Natural killer cell (primary cell): ENCODE measurements at regions not wholly inside any gene's neighbourhood (a gene's known extent, or its start where the extent isn't known, plus 50 kb on each side); places are given as distances from the start of the nearest gene placed in this dataset.

ENCODE experiments used
- ATAC-seq, 3 donors: fragments of 150-1000 bp in 2 of 3; fragments of 200-7000 bp in 1 of 3; cut with Tn5 transposase; 1 replicate in 1 of 3; 2 replicates in 2 of 3; pipeline ENCODE4 v1.10.0; 2021; ENCODE audit warnings: mild to moderate bottlenecking in 2 of 3, moderate library complexity in 2 of 3
- DNase-seq, 2 donors: peaks; one replicate each; pipeline versions ENCODE4 v3.0.0 to v3.0.0-alpha.2; 2013 to 2021; ENCODE audit warnings: mixed read lengths in 1 of 2
- H3K27ac ChIP-seq: one replicate; pipeline ENCODE4 v1.5.1; 2013; ENCODE audit warnings: mild to moderate bottlenecking, low read length
- H3K27me3 ChIP-seq: one replicate; pipeline ENCODE4 v1.6.1; 2013; ENCODE audit warnings: low read length; ENCODE audit not compliant: control insufficient read depth, insufficient read depth
- H3K36me3 ChIP-seq: one replicate; pipeline ENCODE4 v1.6.1; 2013; ENCODE audit warnings: low read length; ENCODE audit not compliant: control insufficient read depth, insufficient read depth
- H3K4me1 ChIP-seq: one replicate; pipeline ENCODE4 v1.6.1; 2013; ENCODE audit warnings: low read length; ENCODE audit not compliant: control insufficient read depth, insufficient read depth
- H3K4me3 ChIP-seq: one replicate; pipeline ENCODE4 v1.5.1; 2013; ENCODE audit warnings: low read length
- H3K9me3 ChIP-seq: one replicate; pipeline ENCODE4 v1.6.1; 2013; ENCODE audit warnings: low read length; ENCODE audit not compliant: control insufficient read depth, insufficient read depth
- H3K27ac Mint-ChIP-seq, 2 donors: one replicate each; pipeline ENCODE4 v1.8.0; 2022; ENCODE audit warnings: mild to moderate bottlenecking in 2 of 2, mixed read lengths in 2 of 2, moderate library complexity in 1 of 2
- H3K27me3 Mint-ChIP-seq, 2 donors: one replicate each; pipeline ENCODE4 v1.8.0; 2022; ENCODE audit warnings: low read depth in 2 of 2, mixed read lengths in 2 of 2
- H3K36me3 Mint-ChIP-seq: one replicate; pipeline ENCODE4 v1.8.0; 2022; ENCODE audit warnings: mixed read lengths
- H3K4me1 Mint-ChIP-seq, 2 donors: one replicate each; pipeline ENCODE4 v1.8.0; 2022; ENCODE audit warnings: mixed read lengths in 2 of 2
- H3K4me3 Mint-ChIP-seq: one replicate; pipeline ENCODE4 v1.8.0; 2022; ENCODE audit warnings: mild to moderate bottlenecking, moderate library complexity, mixed read lengths
- H3K9me3 Mint-ChIP-seq, 2 donors: one replicate each; pipeline ENCODE4 v1.8.0; 2022; ENCODE audit warnings: mixed read lengths in 2 of 2
- WGBS: methylation state at CpG from one replicate; pipeline ENCODE4 v1.1.7; 2013; ENCODE audit warnings: missing lambda C conversion rate; ENCODE audit not compliant: insufficient coverage; 5-methylcytosine and 5-hydroxymethylcytosine counted together
- intact Hi-C: fragments of 100-400 bp; cut with micrococcal nuclease; formaldehyde crosslinking; loops from one replicate; pipeline ENCODE4 v1.14.2; 2022
- TF ChIP-seq, protein P1 (sequence below): fragments of 200-600 bp; IDR thresholded peaks from one replicate; pipeline ENCODE4 v1.8.0; 2022; ENCODE audit warnings: antibody characterized with exemption

DNA sequence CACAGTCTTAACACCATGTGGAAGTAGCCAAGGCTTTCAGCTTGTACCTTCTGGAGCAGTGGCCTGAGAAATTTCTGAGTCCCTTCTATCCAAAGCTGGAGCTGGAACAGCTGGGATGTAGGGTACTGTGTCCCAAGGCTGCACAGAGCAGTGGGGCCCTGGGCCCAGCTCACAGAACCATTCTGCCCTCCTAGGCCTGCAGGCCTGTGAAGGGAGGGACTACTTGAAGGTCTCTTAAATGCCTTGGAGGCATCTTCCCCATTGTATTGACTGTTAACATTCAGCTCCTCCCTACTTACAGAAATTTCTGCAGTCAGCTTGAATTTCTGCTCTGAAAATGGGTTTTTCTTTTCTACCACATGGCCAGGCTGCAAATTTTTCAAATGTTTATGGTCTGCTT is 156.5 kb upstream of the MANEA start:
- Mint-ChIP-seq H3K36me3 (no peaks in the 10 kb centered on the region), H3K27ac (no peak overlapping the region), H3K9me3 (peaks cover 5 to 19% of the 10 kb centered on the region in 2 donors), H3K4me3 (no peak overlapping the region), H3K4me1 (no peaks in the 10 kb centered on the region), H3K27me3 (no peaks in the 10 kb centered on the region)
- no peaks in the 10 kb centered on the region for H3K4me1 ChIP-seq
- intact Hi-C loops, result no loop called here
- no peak for ATAC-seq
- H3K36me3 ChIP-seq, result no peaks in the 10 kb centered on the region
- no peak for DNase-seq
- H3K27ac ChIP-seq, result no peak overlapping the region
- no peaks in the 10 kb centered on the region for H3K27me3 ChIP-seq
- TF ChIP-seq, protein P1, sequence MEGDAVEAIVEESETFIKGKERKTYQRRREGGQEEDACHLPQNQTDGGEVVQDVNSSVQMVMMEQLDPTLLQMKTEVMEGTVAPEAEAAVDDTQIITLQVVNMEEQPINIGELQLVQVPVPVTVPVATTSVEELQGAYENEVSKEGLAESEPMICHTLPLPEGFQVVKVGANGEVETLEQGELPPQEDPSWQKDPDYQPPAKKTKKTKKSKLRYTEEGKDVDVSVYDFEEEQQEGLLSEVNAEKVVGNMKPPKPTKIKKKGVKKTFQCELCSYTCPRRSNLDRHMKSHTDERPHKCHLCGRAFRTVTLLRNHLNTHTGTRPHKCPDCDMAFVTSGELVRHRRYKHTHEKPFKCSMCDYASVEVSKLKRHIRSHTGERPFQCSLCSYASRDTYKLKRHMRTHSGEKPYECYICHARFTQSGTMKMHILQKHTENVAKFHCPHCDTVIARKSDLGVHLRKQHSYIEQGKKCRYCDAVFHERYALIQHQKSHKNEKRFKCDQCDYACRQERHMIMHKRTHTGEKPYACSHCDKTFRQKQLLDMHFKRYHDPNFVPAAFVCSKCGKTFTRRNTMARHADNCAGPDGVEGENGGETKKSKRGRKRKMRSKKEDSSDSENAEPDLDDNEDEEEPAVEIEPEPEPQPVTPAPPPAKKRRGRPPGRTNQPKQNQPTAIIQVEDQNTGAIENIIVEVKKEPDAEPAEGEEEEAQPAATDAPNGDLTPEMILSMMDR, result no peak
- peaks cover 9% of the 10 kb centered on the region for H3K9me3 ChIP-seq
- H3K4me3 ChIP-seq, result no peak overlapping the region

DNA sequence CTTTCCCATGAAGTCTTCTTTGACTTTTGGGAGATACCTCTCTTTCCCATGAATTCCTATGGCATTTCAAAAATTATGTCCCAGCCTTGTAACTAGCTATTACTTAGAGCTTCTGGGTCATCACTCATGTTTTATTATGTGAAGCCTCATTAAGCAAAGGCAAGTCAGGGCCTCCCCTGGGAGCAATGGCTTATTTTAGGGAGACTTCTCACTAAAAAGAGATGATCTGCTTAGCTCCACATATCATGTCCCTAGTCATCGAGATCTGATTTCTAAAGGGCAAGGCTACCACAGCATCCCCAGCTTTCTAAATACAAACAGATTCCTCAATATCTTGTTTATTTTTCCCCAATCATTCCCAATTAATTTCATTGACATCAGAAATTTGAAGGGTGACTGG is 154.0 kb upstream of the MANEA start:
- intact Hi-C loops, result no loop called here
- Histone ChIP-seq H3K27me3 (no peaks in the 10 kb centered on the region), H3K4me3 (no peak overlapping the region), H3K9me3 (peaks cover 9% of the 10 kb centered on the region), H3K36me3 (no peaks in the 10 kb centered on the region), H3K4me1 (no peaks in the 10 kb centered on the region), H3K27ac (no peak overlapping the region)
- no peaks in the 10 kb centered on the region for H3K27me3 Mint-ChIP-seq
- no peak for ATAC-seq
- no peak overlapping the region for H3K27ac Mint-ChIP-seq
- no peaks in the 10 kb centered on the region for H3K4me1 Mint-ChIP-seq
- no peak for DNase-seq
- WGBS, result 91% methylated on average over 1 of the region's 1 CpG
- TF ChIP-seq, protein P1, result no peak
- H3K9me3 Mint-ChIP-seq, result peaks cover 5 to 15% of the 10 kb centered on the region in 2 donors
- H3K4me3 Mint-ChIP-seq, result no peak overlapping the region
- H3K36me3 Mint-ChIP-seq, result no peaks in the 10 kb centered on the region

DNA sequence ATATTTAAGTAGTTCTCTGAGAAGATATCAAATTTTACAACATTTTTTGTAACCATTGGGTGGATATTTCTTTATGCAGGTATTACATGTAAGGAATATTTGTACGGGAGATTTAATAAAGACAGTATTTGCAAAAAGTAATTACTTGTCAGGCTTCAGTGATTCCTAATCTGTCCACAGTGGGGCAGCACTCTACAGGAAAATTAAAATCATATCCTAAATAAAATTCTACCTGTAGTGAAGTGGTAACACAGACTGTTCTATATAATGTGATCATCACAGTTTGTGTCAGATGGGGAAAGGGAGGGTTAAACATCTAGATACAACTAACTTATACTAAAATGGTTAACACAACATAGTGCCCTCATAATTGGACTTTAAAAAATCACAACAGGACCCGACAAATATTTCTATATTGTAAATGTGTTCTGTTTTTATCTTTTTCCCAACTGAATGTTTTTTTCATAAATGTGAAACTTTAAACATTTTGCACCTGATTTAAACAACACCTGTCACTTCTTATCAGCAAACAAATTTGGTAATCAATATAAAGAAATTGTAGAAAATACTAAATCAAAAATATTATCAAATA is 145.6 kb upstream of the MANEA start:
- ATAC-seq, result no peak
- Histone ChIP-seq H3K4me3 (no peak overlapping the region), H3K9me3 (no peaks in the 10 kb centered on the region), H3K27ac (no peak overlapping the region), H3K4me1 (no peaks in the 10 kb centered on the region), H3K27me3 (no peaks in the 10 kb centered on the region), H3K36me3 (no peaks in the 10 kb centered on the region)
- Mint-ChIP-seq H3K27ac (no peak overlapping the region), H3K27me3 (no peaks in the 10 kb centered on the region), H3K4me3 (no peak overlapping the region), H3K36me3 (no peaks in the 10 kb centered on the region), H3K4me1 (no peaks in the 10 kb centered on the region), H3K9me3 (peaks cover 0 to 2% of the 10 kb centered on the region in 2 donors)
- TF ChIP-seq, protein P1, result peak; percentile 66
- DNase-seq, result peak in 1 of 2 donors; percentile 48
- WGBS, result 0% methylated on average over 1 of the region's 2 CpGs
- intact Hi-C loops, result no loop called here

DNA sequence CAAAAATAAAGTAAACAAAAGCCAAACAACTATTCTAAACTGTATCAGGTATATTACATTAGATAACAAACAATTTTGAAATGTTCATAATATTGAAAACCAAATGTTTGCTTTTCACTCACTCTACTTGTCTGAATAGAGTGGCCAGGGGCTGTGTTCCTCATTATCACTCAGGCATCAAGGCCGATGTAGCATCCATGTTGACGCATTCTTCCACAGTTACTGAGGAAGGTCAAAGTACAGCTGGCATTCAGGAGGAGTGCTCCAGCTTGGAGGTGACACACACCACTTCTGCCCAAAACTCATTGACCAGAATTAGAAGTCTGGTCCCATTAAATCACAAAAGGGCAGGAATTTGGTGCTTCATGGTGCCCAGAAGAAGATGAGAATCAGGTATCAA is 137.6 kb upstream of the MANEA start:
- Histone ChIP-seq H3K27ac (no peak overlapping the region), H3K9me3 (no peaks in the 10 kb centered on the region), H3K4me3 (no peak overlapping the region), H3K27me3 (no peaks in the 10 kb centered on the region), H3K36me3 (no peaks in the 10 kb centered on the region), H3K4me1 (no peaks in the 10 kb centered on the region)
- 100% methylated on average over 2 of the region's 2 CpGs for WGBS
- no peaks in the 10 kb centered on the region for H3K4me1 Mint-ChIP-seq
- intact Hi-C loops, result no loop called here
- H3K27ac Mint-ChIP-seq, result no peak overlapping the region
- TF ChIP-seq, protein P1, result no peak
- DNase-seq, result no peak
- H3K4me3 Mint-ChIP-seq, result no peak overlapping the region
- no peaks in the 10 kb centered on the region for H3K36me3 Mint-ChIP-seq
- H3K9me3 Mint-ChIP-seq, result no peaks in the 10 kb centered on the region
- ATAC-seq, result no peak
- H3K27me3 Mint-ChIP-seq, result no peaks in the 10 kb centered on the region
